NCI-H2171 treated with DMSO at 0.1 percent for 48 hours (cell line): ENCODE measurements at regions not wholly inside any gene's neighbourhood (a gene's known extent, or its start where the extent isn't known, plus 50 kb on each side); places are given as distances from the start of the nearest gene placed in this dataset.

Experiments
- DNase-seq: peaks from one replicate; lab custom pipeline; 2025; lab: John Stamatoyannopoulos, UW

DNA sequence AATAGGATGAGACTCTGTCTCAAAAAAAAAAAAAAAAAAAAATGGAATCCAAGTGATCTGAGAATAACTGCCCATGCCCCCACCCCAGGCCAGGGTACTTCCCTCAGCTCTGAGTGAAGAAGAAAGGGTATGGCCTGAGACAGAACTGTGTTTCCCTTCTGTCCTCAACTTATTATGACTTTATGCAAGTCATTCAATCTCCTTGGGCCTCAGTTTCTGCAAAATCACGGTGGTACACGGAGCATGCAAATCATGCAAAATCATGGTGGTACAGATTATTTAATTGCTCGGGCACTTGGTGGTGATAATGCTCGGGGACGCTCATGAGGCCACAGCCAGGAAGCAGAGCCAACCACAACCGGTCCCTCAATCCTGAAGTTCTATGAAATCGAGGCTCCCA lies 56.5 kb upstream of the TBX3 start:
- DNase-seq: no peak

DNA sequence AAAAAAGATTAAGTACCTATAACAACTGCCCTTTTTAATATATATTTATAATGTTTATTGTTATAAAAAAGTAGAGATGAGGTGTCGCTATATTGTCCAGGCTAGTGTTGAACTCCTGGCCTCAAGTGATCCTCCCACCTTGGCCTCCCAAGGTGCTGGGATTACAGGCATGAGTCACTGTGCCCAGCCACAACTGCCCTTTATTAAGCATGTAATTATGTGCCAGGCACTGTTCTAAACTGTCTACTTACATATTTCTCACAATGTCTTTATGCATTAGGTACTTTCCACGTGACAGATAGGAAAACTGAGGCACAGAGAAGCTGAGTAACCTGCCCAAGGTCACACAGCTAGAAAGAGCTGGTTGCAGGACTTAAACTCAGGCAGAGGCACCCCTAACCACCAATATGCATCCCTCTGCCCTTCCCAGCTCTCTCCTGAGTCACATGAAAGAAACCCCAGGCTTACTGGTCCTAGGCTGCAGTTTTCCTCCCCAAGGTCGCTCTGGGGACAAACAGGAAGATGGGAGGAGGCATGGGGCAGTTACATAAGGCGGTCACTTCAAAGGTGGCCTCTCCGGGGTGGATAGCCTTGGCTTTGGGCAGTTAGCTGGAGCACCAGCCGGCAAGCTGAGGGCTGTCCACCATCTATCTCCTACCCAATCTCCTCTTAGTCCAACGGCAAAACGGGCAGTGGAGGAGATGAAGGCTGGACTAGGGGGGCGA lies 54.6 kb upstream of the TBX3 start:
- no peak for DNase-seq

DNA sequence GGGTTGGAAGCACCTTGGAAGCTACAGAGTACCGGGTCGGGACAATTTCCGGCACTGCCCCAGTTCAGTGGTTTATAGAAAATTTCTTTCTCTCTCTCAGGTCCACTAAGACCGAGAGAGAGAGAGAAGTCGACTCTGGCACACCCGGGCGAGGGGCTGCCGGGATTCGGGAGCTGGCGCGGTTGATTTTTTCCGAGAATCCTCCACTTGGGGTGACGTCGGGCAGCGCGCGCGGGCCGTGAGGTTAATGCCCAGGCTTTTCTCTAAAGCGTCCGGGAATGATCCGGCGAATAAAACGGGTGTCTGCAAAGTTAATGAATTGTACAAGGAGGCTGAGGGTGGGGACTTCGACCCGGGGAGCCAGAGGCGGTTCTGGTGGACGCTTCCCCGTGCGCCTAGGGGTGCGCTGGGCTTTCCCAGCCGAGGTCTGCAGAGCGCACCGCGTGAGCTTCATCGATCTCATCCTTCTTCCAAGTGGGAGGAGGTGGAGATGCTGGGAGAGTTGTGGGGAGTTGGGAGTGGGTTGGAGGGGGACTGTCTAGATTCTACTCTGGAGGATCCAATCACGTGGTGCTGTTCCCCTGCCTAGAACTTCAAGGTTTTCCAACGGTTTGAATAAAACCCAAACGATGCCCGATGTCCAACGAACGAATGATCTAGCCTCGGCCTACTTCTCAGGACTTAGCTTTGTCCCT lies 51.9 kb upstream of the TBX3 start:
- no peak for DNase-seq

DNA sequence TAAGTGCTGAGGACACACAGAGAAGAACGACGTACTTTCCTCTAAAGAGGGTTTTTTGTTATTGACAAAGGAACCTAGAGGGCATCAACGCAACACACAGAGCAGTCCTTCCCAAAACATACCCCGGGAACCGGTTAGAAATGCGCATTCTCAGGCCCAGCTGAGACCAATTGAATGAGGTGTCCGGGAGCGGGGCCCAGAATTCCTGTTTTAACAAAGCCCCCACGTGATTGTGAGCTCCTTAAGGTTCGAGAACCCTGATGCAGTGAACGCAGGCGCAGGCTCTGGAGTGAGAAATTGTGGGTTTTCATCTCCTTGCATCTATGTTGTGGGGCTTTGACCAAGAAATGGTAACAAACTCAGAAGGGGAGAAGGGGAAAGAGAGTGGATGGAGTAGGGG lies 51.0 kb upstream of the TBX3 start:
- no peak for DNase-seq

DNA sequence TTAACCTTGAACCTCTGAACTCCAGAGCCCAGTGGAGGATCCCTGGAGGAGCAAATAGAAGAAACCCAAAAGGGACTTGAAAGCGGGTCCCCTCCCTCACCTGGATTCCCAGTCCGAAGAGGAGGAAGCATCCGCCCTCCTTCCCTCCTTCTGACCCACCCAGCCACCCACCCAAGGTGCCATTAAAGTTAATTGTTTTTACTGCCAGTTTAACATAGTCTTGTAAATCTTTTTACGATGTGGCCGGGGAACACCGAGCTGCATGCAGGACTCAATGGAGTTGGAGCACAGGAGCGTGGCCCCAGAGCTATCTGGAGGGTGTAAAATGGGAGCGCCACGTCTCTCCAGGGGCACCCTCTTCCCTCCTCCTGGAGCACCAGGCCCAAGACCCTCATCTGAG lies 49.9 kb upstream of the TBX3 start:
- DNase-seq: no peak
